GM21447 (cell line): ENCODE measurements at regions not wholly inside any gene's neighbourhood (a gene's known extent, or its start where the extent isn't known, plus 50 kb on each side); places are given as distances from the start of the nearest gene placed in this dataset.
"Not testable (repeated sequence)": the region's sequence is repeated elsewhere in the genome, so short reads cannot be mapped to it uniquely, and the experiment has no call there.

Source experiments
- ATAC-seq: cut with Tn5 transposase; IDR thresholded peaks from one replicate; pipeline ENCODE4 v1.9.1; 2021; ENCODE audit not compliant: unreplicated experiment

GRCh38 chr9:108057421-108058134 lies 568.0 kb upstream of the KLF4 start:
- no peak for ATAC-seq

GRCh38 chr9:108056805-108057386 lies 567.3 kb upstream of the KLF4 start:
- ATAC-seq, result no peak

GRCh38 chr9:108056084-108056804 lies 566.7 kb upstream of the KLF4 start:
- no peak for ATAC-seq

GRCh38 chr9:108054131-108054630 lies 564.6 kb upstream of the KLF4 start:
- no peak for ATAC-seq

GRCh38 chr9:108053555-108054061 lies 564.0 kb upstream of the KLF4 start:
- no peak for ATAC-seq

- no peak for ATAC-seq
These were observed 563.0 kb upstream of the KLF4 start for GRCh38 chr9:108052431-108053080.

- no peak for ATAC-seq
These were observed 561.3 kb upstream of the KLF4 start for GRCh38 chr9:108050894-108051293.

- ATAC-seq, result no peak
These were observed 560.3 kb upstream of the KLF4 start for GRCh38 chr9:108049671-108050494.

- ATAC-seq, result no peak
These were observed 559.5 kb upstream of the KLF4 start for GRCh38 chr9:108049026-108049607.

GRCh38 chr9:108048406-108049025 lies 558.9 kb upstream of the KLF4 start:
- ATAC-seq, result no peak

- ATAC-seq, result not testable (repeated sequence)
These were observed 558.2 kb upstream of the KLF4 start for GRCh38 chr9:108047777-108048176.

GRCh38 chr9:108047264-108047663 lies 557.7 kb upstream of the KLF4 start:
- no peak for ATAC-seq

GRCh38 chr9:108045851-108046250 lies 556.3 kb upstream of the KLF4 start:
- no peak for ATAC-seq

- no peak for ATAC-seq
These were observed 554.0 kb upstream of the KLF4 start for GRCh38 chr9:108043585-108043984.

GRCh38 chr9:108041551-108041950 lies 552.0 kb upstream of the KLF4 start:
- ATAC-seq, result no peak

- no peak for ATAC-seq
These were observed 551.2 kb upstream of the KLF4 start for GRCh38 chr9:108040783-108041182.

GRCh38 chr9:108039493-108039892 lies 549.9 kb upstream of the KLF4 start:
- no peak for ATAC-seq

GRCh38 chr9:108039012-108039411 lies 549.4 kb upstream of the KLF4 start:
- no peak for ATAC-seq

GRCh38 chr9:108035487-108035886 lies 545.9 kb upstream of the KLF4 start:
- ATAC-seq, result no peak
